Mesodermal cell (in vitro differentiated cells): ENCODE measurements at regions not wholly inside any gene's neighbourhood (a gene's known extent, or its start where the extent isn't known, plus 50 kb on each side); places are given as distances from the start of the nearest gene placed in this dataset.

Source experiments
- H3K27ac ChIP-seq: 2 replicates; pipeline ENCODE4 v1.7.0; 2013; ENCODE audit warnings: mild to moderate bottlenecking, low read depth, low read length, moderate library complexity; ENCODE audit not compliant: severe bottlenecking
- H3K36me3 ChIP-seq: 2 replicates; pipeline ENCODE4 v1.7.1; 2013; ENCODE audit warnings: mild to moderate bottlenecking, low read length, moderate library complexity; ENCODE audit not compliant: control insufficient read depth, insufficient read depth
- H3K4me1 ChIP-seq: one replicate; pipeline ENCODE4 v1.7.1; 2013; ENCODE audit warnings: mild to moderate bottlenecking, low read length; ENCODE audit not compliant: insufficient read depth, control insufficient read depth, poor library complexity, severe bottlenecking
- H3K4me3 ChIP-seq: 2 replicates; pipeline ENCODE4 v1.7.0; 2013; ENCODE audit warnings: low read length, control low read depth, mild to moderate bottlenecking; ENCODE audit not compliant: insufficient read depth, poor library complexity, severe bottlenecking; ENCODE audit errors: extremely low read depth
- H3K9me3 ChIP-seq: 2 replicates; pipeline ENCODE4 v1.7.1; 2013; ENCODE audit warnings: mild to moderate bottlenecking, low read length, moderate library complexity; ENCODE audit not compliant: control insufficient read depth
- WGBS, 2 experiments: methylation state at CpG; one replicate each; pipeline ENCODE4 v1.1.5; 2013; ENCODE audit warnings: missing lambda C conversion rate in 2 of 2; ENCODE audit not compliant: insufficient coverage in 2 of 2; 5-methylcytosine and 5-hydroxymethylcytosine counted together

DNA sequence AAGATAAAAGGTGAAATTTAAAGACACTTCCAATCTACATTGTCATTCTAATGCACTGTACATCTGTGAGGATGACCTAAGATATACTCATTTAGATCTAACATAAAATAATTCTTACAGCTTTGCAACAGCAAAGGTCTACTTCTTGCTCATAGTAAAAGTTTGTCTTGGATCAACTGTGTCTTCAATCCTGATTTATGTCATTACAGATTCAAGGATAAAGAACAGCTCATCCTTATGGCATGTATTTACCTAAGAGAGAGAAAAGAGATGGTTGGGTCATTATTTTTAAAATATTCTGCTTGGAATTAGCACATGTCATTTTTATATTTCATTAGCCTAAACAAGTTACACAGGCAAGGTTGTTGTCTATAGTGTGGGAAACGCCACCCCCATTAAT is 2193.1 kb downstream of the PCDH9 start:
- H3K27ac ChIP-seq: no peak overlapping the region
- no peaks in the 10 kb centered on the region for H3K36me3 ChIP-seq
- H3K4me3 ChIP-seq: no peak overlapping the region
- WGBS, 2 experiments: no CpG with 5 or more reads among the region's 1 CpG
- no peaks in the 10 kb centered on the region for H3K4me1 ChIP-seq
- no peaks in the 10 kb centered on the region for H3K9me3 ChIP-seq

DNA sequence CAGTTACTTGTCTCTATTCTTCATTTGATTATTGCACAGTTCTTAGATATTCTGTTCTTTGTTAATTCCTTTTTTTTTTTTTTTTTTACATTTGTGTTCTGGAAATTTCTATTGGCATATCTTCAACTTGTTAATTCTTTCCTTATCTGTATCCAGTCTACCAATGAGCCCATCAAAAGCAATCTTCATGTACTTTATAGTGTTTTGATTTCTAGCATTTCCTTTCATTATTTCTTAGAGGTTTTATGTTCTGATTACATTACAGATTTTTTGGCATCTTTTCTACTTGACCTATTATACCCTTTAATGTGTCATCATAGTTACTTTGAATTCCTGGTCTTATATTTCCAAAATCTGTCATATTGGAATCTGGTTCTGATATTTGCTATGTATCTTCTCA is 2194.8 kb downstream of the PCDH9 start:
- no peaks in the 10 kb centered on the region for H3K9me3 ChIP-seq
- H3K27ac ChIP-seq: no peak overlapping the region
- no peaks in the 10 kb centered on the region for H3K36me3 ChIP-seq
- H3K4me1 ChIP-seq: no peaks in the 10 kb centered on the region
- no peak overlapping the region for H3K4me3 ChIP-seq

DNA sequence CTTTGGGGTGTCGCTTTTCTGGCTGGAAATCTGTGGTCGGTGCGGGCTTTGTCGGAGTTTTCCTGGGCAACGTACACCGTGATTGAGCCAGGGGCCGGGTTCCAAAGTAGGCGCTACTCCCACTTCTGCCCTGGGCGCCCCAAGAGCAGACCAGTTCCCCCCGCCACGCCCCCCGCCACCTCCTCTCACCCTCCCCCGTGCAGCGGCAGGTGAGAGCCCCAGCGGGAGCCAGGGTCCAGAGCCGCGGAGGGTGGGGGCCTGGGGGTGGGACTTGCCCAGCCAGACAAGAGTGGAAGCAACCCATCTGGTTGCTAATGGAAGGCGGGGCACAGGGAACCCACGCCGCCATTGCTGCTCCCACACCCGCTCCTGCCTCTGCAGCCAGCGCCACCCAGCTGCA is 2195.9 kb downstream of the PCDH9 start:
- WGBS, 2 experiments: 96 to 100% methylated on average over 5 to 8 of the region's 22 CpGs
- H3K36me3 ChIP-seq: no peaks in the 10 kb centered on the region
- no peak overlapping the region for H3K27ac ChIP-seq
- no peaks in the 10 kb centered on the region for H3K4me1 ChIP-seq
- no peak overlapping the region for H3K4me3 ChIP-seq
- H3K9me3 ChIP-seq: no peaks in the 10 kb centered on the region

DNA sequence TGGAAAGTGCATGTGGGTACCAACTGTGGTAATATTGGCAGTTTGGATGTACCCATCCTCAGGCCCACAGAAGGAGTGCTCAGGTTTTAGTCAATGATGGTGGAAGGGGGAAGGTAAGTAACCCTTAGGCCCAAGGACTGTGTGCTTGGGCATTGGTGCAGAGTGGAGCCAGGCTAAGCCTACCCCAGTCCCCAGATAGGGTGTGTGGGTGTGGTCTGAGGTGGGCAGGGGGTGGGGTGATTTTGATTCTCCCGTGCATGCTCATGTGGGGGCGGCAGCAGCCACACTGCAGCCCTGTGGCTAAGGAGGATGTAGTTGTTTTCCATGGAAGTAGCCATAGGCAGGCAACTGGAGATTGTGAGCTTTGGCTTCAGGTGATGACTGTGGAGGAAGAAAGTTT is 2197.3 kb downstream of the PCDH9 start:
- Histone ChIP-seq H3K4me1 (no peaks in the 10 kb centered on the region), H3K36me3 (no peaks in the 10 kb centered on the region), H3K27ac (no peak overlapping the region), H3K9me3 (no peaks in the 10 kb centered on the region), H3K4me3 (no peak overlapping the region)
- WGBS, 2 experiments: 100% methylated on average over 1 of the region's 2 CpGs; no CpG with 5 or more reads in 1 of the 2 experiments

DNA sequence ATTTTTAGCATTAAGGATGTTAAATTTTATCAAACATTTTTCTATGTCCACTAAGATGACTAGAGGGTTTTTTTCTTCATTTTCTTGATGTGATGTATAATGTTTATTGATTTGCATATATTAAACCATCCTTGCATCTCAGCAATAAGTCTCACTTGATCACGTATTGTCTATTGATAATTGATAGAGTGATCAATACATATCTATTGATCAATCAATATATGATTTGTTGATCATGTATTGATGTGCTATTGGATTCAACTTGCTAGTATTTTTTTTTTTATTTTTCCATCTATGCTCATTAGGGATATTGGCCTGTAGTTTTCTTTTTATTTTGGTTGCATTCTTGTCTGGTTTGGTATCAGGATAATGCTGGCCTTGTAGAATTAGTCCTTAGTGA is 2202.0 kb downstream of the PCDH9 start:
- no CpG with 5 or more reads among the region's 1 CpG for WGBS, 2 experiments
- H3K9me3 ChIP-seq: no peaks in the 10 kb centered on the region
- no peak overlapping the region for H3K4me3 ChIP-seq
- H3K36me3 ChIP-seq: no peaks in the 10 kb centered on the region
- H3K27ac ChIP-seq: no peak overlapping the region
- H3K4me1 ChIP-seq: no peaks in the 10 kb centered on the region

DNA sequence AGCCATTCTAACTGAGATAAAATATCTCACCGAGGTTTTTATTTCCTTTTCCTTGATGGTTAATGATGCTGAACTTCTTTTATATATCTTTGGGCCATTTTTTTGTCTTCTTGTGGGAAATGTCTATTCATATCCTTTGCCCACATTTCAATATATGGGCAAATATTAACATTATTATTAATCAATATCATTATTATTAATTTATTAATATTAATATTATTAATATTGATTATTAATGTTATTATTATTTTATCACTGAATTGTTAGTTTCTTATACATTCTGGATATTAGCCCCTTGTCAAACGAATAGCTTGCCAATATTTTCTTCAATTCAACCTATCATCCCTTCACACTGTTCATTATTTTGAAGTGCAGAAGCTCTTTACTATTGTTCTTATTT is 2203.6 kb downstream of the PCDH9 start:
- no peak overlapping the region for H3K27ac ChIP-seq
- no CpG with 5 or more reads among the region's 2 CpGs for WGBS, 2 experiments

DNA sequence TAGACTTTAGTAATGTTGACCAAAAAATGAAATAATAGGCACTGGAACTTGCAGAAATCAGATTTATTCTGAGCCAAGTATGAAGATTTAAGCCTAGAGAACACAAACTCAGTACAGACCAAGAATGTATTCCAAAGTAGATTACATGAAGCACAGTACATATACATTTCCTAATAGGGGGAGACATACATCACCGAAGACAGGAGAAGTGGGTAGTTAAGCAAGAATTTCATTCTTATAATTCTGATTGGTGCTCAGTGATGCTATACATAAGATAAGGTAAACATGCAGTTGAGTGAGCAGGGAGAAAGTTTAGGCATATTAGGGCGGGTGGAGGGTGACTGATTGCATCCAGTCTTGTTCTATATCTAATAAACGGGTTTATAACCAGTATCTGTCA is 2218.8 kb downstream of the PCDH9 start:
- no peak overlapping the region for H3K4me3 ChIP-seq
- WGBS, 2 experiments: 95% methylated on average over 2 of the region's 3 CpGs; no CpG with 5 or more reads in 1 of the 2 experiments
- H3K9me3 ChIP-seq: no peaks in the 10 kb centered on the region
- no peaks in the 10 kb centered on the region for H3K4me1 ChIP-seq
- no peak overlapping the region for H3K27ac ChIP-seq
- H3K36me3 ChIP-seq: no peaks in the 10 kb centered on the region

More for the DNA sequence above, 2203.6 kb downstream of the PCDH9 start:
- no peaks in the 10 kb centered on the region for H3K36me3 ChIP-seq
- H3K4me1 ChIP-seq: no peaks in the 10 kb centered on the region
- H3K9me3 ChIP-seq: no peaks in the 10 kb centered on the region
- no peak overlapping the region for H3K4me3 ChIP-seq

DNA sequence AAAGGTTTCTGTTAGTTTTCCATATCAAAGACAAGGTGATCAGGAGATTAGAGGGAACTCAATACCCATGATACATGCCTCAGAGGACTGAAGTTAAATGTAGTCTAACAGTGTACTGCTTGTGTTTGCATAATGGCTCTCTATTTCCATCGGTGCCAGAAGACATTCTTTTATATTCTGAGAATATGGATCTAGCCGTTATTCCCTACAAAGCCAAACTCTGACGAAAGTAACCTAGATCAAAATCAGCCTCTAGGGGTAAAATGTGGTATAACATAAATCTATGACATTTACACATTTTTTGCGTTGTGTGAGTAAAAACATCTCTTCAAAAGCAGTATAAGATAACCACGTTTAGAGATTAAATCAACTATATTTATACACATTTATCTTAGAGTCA is 2232.7 kb downstream of the PCDH9 start:
- 84 to 91% methylated on average over 1 to 2 of the region's 5 CpGs for WGBS, 2 experiments
- H3K36me3 ChIP-seq: no peaks in the 10 kb centered on the region
- H3K4me3 ChIP-seq: no peak overlapping the region
- H3K27ac ChIP-seq: no peak overlapping the region
- H3K4me1 ChIP-seq: no peaks in the 10 kb centered on the region
- no peaks in the 10 kb centered on the region for H3K9me3 ChIP-seq

DNA sequence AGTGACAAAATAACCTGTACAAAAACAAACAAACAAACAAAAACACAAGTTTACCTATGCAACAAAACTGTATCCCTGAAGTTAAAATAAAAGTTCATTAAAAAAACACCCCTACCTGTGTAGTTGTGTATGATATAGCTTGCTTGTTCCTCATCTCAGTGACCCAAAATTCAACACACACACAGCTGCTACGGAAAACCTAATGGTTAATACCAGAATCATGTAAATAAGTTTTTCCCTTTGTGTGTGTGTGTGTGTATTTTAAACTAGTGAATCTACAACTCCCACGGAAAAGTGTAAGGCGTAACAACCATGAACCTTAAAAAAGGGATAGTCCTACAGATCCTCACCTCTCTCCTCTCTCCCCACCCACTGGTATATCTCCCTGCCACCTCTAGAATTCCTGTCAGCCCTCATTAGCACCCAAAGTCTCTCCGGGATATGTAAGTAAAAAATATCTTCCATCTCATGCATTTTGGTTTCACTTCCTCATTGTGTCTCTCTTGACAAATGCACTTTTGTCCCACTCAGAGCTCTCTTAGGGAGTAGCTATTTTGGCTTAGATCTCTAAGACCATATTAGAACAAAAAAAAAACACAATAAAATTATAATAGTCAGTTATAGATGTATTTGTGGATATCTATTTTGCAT is 2236.5 kb downstream of the PCDH9 start:
- no peaks in the 10 kb centered on the region for H3K9me3 ChIP-seq
- no peak overlapping the region for H3K27ac ChIP-seq
- 57% methylated on average over 1 of the region's 4 CpGs; no CpG with 5 or more reads in 1 of the 2 experiments for WGBS, 2 experiments
- no peaks in the 10 kb centered on the region for H3K4me1 ChIP-seq
- H3K36me3 ChIP-seq: no peaks in the 10 kb centered on the region
- H3K4me3 ChIP-seq: no peak overlapping the region

DNA sequence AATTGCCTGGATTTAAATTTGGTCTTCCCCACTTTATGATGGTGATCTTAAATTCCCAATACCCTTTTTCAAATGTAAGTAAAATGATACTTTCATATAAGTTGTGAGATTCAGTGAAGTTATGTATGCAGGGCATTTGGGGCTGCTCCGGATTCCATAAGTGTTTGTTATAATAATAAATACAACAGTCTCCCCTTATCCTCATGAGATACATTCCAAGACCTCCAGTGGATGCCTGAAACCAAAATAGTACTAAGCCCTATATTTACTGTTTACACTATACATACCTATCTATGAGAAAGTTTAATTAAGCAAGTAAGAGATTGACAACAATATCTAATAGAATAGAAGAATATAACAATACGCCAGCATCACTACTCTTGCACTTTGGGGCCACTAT is 2237.8 kb downstream of the PCDH9 start:
- H3K4me3 ChIP-seq: no peak overlapping the region
- H3K36me3 ChIP-seq: no peaks in the 10 kb centered on the region
- H3K4me1 ChIP-seq: no peaks in the 10 kb centered on the region
- WGBS, 2 experiments: no CpG with 5 or more reads among the region's 2 CpGs
- H3K9me3 ChIP-seq: no peaks in the 10 kb centered on the region
- H3K27ac ChIP-seq: no peak overlapping the region

DNA sequence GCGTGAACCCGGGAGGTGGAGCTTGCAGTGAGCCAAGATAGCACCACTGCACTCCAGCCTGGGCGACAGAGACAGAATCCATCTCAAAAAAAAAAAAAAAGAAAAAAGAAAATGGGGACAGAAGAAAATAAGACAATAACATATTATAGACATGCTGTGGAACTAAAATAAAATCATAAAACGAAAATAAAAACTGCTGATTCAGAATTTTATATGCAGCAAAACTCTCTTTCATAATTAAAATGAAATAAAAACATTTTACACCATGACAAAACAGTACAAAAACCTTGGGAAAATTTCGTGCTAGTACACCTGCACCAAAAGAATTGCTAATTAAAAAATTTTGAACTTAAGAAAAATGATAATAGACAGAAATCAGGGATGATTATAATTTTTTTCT is 2245.1 kb downstream of the PCDH9 start:
- Histone ChIP-seq H3K4me3 (no peak overlapping the region), H3K9me3 (no peaks in the 10 kb centered on the region), H3K36me3 (no peaks in the 10 kb centered on the region), H3K27ac (no peak overlapping the region), H3K4me1 (no peaks in the 10 kb centered on the region)
- 80% methylated on average over 1 of the region's 5 CpGs; no CpG with 5 or more reads in 1 of the 2 experiments for WGBS, 2 experiments
